ENCODE measurements at regions not wholly inside any gene's neighbourhood (a gene's known extent, or its start where the extent isn't known, plus 50 kb on each side); places are given as distances from the start of the nearest gene placed in this dataset.

GRCh38 chr9:115998666-115999065 is 154.9 kb upstream of the PAPPA start:
- DNase-seq = no peak

DNA sequence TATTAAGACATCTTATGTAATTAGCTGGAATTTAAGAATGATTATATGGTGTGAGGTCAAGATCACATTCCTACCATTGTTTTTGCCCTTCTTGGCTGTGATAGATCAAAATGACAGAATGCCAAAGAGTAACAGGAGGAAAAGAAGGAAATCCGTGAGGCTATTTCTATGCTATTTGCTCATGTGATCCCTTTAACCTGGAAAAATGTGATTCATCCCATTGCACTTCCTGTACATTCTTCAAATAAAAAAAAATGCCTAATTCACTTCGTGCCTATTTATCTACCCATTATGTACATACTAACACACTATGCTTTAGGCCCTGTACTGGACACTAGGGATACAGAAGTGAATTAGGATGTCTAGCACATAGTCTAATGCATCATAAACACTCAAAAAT is 154.1 kb upstream of the PAPPA start:
- no peak for DNase-seq

DNA sequence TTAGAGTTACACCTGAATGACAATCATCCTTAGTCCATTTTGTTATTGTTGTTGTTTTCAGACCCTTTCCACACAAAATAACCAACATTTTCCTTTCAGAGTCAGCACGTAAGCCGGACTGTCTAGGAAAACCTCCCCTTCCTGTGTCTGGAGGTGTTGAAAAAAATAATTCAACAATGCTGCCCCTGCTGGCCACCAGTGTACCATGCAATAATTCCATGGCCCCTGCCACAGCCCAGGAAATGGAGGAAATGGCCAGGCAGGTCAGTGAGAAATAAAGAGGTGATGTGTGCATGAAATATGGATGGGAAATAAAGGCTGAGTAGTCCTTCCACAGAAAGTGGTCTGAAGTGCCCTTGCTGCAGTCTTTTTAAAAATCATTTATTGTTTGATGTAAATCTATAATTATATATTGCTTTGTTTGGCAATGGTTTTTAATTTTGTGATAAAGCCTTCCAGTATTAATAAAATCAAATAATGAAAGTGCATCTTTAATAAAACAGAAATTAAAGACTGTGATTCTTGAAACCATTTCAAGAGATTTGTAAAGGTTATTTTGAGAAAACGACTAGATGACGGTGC is 152.8 kb upstream of the PAPPA start:
- no peak for DNase-seq

DNA sequence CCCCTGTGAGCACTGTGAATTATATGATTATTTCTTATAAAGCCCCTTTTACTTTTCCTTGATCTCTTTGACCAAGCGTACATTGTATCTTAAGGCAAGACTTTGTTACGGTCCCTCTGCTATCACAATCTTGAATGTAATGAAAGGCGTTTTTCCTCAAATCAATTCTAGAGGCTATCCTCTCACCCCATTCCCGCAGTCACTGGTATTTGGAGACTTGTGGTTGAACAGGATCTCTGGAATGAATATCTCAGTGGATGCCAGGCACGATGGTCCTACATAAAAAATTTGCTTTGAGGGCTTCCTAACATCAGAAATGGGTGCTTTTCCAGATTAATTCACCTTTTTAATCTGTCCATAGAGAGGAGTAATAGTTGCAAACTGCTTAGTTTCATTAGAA is 151.4 kb upstream of the PAPPA start:
- no peak for DNase-seq

DNA sequence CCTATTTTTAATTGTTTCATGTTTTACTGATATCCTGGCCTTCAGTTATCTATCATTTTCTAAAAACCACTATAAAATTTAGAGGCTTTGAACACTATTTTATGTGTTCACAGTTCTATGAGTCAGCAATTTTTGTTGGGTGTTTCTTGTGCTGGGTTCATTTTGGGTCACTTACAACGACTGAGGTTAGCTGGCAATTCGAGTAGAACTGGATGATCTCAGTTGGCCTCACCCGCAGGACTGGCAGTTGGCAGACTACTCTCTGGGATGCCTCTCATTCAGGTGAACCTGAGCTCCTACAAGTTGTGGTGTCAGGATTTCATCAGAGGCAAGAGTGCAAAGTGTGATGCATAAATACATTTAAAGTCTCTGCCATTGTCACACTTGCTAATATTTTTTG is 151.0 kb upstream of the PAPPA start:
- no peak for DNase-seq

DNA sequence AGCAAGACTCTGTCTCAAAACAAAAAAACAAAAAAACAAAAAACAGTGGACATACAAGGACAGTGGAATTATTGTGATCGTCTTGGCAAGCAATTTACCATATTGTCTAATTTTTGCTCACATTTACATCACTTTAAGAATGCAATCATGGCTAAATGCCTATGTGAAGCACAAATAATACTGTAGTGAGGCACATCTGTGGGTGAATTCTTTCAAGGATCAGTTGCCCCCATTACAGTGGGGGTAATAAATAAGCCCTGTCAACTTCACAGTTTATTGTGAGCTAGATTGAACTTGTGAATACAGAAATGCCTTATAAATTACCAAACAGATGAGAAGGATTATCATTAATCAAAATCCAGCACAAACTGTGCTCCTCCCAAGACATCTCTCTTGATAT is 150.2 kb upstream of the PAPPA start:
- DNase-seq = no peak

- no peak for DNase-seq
Observed at GRCh38 chr9:116005205-116005604, 148.4 kb upstream of the PAPPA start.

DNA sequence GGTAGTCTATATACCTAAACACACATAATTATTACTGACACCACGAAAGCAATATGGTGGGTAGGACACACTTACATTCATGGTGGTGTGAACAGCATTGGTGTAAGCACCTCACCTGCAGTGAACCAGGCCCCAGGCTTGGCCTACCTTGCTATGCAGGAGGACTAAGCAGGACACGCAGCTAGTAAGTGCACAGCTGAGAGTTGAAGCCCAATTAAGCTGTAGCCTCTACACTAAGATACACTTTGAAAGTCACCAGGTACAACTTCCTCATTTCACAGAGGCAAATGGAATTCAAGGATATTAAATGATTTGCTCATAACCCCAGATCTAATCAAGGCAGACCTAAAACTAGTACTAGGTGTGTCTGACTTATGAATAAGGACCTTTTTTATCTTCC is 145.8 kb upstream of the PAPPA start:
- no peak for DNase-seq

DNA sequence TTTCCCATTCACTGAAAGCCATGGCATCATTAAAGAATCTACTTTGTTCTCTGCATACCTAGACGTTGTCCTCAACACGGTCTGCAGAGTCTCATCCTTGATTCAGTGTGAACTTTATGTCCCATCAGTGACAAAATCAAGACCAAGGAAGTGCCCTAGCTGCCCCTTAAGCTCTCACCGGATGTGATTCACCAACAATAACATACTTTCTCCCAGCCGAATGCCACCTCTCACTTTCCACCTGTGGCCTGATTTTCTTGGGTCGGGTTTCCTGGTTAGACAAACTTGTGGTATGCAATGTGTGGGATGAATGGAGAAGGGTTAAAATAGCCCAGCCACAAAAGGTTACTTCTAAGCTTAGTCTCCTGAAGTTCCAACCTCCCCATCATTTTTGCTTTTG is 145.3 kb upstream of the PAPPA start:
- no peak for DNase-seq

DNA sequence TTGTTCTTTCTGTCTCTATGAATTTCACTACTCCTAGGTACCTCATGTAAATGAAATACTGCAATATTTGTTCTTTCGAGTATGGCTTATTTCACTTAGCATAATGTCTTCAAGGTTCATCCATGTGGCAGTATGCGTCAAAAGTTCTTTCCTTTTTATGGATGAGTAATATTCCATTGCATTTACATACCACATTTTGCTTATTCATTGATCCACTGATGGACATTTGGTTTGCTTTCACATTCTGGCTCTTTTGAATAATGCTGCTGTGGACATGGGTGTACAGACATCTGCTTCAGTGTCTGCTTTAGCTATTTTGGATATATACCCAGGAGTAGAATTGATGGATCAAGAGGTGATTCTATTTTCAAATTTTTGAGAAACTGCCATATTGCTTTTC is 144.2 kb upstream of the PAPPA start:
- DNase-seq = no peak

DNA sequence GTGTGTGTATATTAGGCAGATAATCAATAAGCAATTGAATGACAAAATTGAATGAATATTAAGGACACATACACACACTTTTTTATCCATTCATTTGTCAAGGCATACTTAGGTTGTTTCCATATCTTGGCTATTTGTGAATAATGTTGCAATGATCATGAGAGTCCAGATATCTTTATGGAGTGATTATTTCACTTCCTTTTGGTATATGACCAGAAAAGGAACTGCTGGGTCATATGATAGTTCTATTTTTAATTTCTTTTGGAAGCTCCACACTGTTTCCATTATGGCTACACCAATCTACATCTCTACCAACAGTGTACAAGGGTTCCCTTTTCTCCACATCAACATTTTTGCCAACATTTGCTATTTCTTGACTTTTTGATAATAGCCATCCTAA is 137.7 kb upstream of the PAPPA start:
- DNase-seq = no peak

GRCh38 chr9:116020146-116020545 is 133.4 kb upstream of the PAPPA start:
- DNase-seq = no peak

GRCh38 chr9:116020801-116021200 is 132.8 kb upstream of the PAPPA start:
- DNase-seq = no peak

GRCh38 chr9:116027096-116027495 is 126.5 kb upstream of the PAPPA start:
- DNase-seq = no peak

DNA sequence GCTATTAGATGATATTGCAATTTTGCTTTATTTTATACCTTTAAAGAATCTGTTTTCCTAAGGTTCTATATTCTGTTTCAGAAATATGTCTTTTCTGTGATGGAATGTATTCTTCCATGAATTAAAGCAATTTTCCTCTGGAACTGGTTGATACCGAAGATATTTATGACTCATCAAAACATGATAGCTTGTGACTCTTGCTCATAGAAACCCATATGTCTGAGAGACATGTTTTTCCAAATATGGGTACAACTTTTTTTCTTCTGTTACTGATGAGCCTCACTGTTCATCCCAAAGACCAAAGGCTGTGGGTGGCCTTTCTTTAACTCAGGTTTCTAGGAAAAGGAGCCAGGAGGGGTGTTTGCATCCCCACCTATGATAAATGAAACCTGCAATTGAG is 126.1 kb upstream of the PAPPA start:
- DNase-seq = no peak

- no peak for DNase-seq
Observed at GRCh38 chr9:116027951-116028350, 125.6 kb upstream of the PAPPA start.

GRCh38 chr9:116030517-116030916 is 123.1 kb upstream of the PAPPA start:
- no peak for DNase-seq

- no peak for DNase-seq
Observed at GRCh38 chr9:116032683-116033440, 120.7 kb upstream of the PAPPA start.

DNA sequence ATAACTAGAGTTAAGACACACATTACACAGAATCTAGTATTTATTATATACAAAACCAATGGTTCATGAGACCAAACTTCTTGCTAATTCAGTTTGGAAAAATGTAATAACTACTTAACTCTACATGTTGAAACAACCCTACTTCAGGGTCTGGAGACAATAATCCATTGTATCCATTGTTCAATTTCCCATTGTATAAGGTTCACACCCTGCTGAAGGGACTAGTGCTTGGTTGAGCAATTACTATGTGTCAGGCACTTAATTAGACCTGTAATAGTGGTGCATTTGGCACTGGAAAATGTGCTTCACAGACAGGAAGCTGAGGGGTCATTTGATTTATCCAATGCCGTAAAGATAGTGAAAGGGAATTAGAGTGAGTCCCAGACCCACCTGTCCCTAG is 114.3 kb upstream of the PAPPA start:
- DNase-seq = no peak

DNA sequence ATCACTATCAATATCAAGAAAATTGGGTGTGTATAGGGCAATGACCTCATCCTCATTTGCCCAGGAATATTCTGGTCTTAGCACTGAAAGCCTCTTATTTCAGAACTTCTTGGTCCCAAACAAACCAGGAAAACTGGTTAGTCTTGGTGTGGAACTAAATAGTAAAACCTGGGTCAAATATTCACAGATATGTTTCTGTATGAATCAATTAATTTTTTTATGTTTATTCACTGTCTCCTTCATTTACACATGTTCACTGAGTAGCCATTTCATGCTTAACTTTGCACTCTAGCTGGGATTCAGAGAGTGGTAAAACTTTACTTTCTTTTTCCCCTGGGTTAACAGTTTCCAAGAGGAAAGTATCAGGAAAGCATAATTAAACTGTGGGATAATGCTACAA is 113.7 kb upstream of the PAPPA start:
- no peak for DNase-seq

- DNase-seq = no peak
Observed at GRCh38 chr9:116042321-116042720, 111.3 kb upstream of the PAPPA start.

- DNase-seq = no peak
Observed at GRCh38 chr9:116045083-116045482, 108.5 kb upstream of the PAPPA start.

- DNase-seq = no peak
Observed at GRCh38 chr9:116048081-116048480, 105.5 kb upstream of the PAPPA start.

- DNase-seq = no peak
Observed at GRCh38 chr9:116049456-116049855, 104.1 kb upstream of the PAPPA start.

DNA sequence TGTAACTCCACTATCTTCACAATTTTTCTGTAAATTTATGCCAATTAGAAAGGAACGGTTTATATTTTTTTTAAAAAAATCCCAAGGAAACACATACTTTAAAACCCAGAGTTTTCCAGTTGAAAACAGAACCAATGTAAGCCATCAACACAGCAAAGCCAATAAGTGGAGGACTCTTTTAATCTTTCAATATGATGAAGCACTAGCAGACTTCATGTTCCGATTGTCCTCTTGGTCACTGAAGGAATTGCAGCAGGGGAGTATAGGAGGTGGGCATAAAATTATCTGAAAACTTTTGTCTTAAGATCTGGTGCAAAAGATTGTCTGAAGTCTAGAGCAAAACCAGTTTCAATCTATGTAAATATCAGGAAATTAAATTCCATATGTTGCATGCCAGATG is 102.1 kb upstream of the PAPPA start:
- DNase-seq = no peak

Data from occipital lobe (tissue), 1 donor.